HEK293 (cell line): ENCODE measurements at regions not wholly inside any gene's neighbourhood (a gene's known extent, or its start where the extent isn't known, plus 50 kb on each side); places are given as distances from the start of the nearest gene placed in this dataset.

Experiments used
- CTCF ChIA-PET: fragments of 350-600 bp; formaldehyde crosslinking; extraction: SDS; loops from one replicate; lab custom pipeline; 2021; ENCODE audit warnings: antibody characterized with exemption; lab: Yijun Ruan, JAX
- POLR2A ChIA-PET: fragments of 300-600 bp; formaldehyde crosslinking; extraction: SDS; loops from one replicate; lab custom pipeline; 2020; ENCODE audit warnings: antibody characterized with exemption, inconsistent platforms; lab: Yijun Ruan, JAX
- H3K27ac ChIP-seq: fragments of 200-500 bp; sonication (Bioruptor generic); 2 replicates; pipeline ENCODE4 v1.5.1; 2014; ENCODE audit warnings: low read depth, low read length, control low read depth, inconsistent platforms; ENCODE audit errors: extremely low read depth
- H3K36me3 ChIP-seq, 2 experiments: fragments of 200-500 bp in 1 of 2; sonication (Bioruptor generic) in 1 of 2; 1 replicate in 1 of 2; 2 replicates in 1 of 2; pipeline ENCODE4 v1.5.1; 2014 to 2017; ENCODE audit warnings: inconsistent platforms in 2 of 2, low read length in 2 of 2; ENCODE audit not compliant: control insufficient read depth in 2 of 2, insufficient read depth in 1 of 2
- H3K4me1 ChIP-seq: fragments of 200-500 bp; sonication (Bioruptor generic); 2 replicates; pipeline ENCODE4 v1.5.1; 2014; ENCODE audit warnings: mild to moderate bottlenecking, low read length, inconsistent platforms; ENCODE audit not compliant: control insufficient read depth, insufficient read depth
- H3K4me3 ChIP-seq: 2 replicates; pipeline ENCODE4 v1.5.1; 2011; ENCODE audit warnings: low read depth, mild to moderate bottlenecking, control low read depth, low read length, moderate library complexity
- H3K9me3 ChIP-seq: fragments of 200-500 bp; sonication (Bioruptor generic); 2 replicates; pipeline ENCODE4 v1.5.1; 2014; ENCODE audit warnings: low read depth, low read length, inconsistent platforms; ENCODE audit not compliant: control insufficient read depth, insufficient read depth
- SETDB1 ChIP-seq: IDR thresholded peaks from one replicate; pipeline ENCODE4 v1.6.1; 2017; ENCODE audit warnings: mild to moderate bottlenecking, low read length, moderate library complexity, mixed read lengths; ENCODE audit not compliant: insufficient read length
- TRIM28 ChIP-seq: IDR thresholded peaks from 2 replicates; pipeline ENCODE4 v1.6.1; 2011; ENCODE audit warnings: low read length, control low read depth, borderline replicate concordance
- ZBTB17 ChIP-seq: fragments of 450-650 bp; formaldehyde crosslinking; IDR thresholded peaks from 2 replicates; pipeline ENCODE4 v1.5.1; 2016; ENCODE audit warnings: missing biosample characterization, missing genetic modification characterization
- ZNF16 ChIP-seq: fragments of 450-650 bp; formaldehyde crosslinking; IDR thresholded peaks from 2 replicates; pipeline ENCODE4 v1.5.1; 2016; ENCODE audit warnings: low read depth, missing biosample characterization, missing genetic modification characterization
- ZNF223 ChIP-seq: fragments of 450-650 bp; formaldehyde crosslinking; IDR thresholded peaks from 2 replicates; pipeline ENCODE4 v1.5.1; 2016; ENCODE audit warnings: missing biosample characterization, missing genetic modification characterization
- ZNF350 ChIP-seq: fragments of 450-650 bp; formaldehyde crosslinking; IDR thresholded peaks from 2 replicates; pipeline ENCODE4 v1.5.0; 2017; ENCODE audit warnings: missing biosample characterization, mild to moderate bottlenecking, missing genetic modification characterization
- ZNF530 ChIP-seq: fragments of 450-650 bp; formaldehyde crosslinking; IDR thresholded peaks from 2 replicates; pipeline ENCODE4 v1.5.1; 2016; ENCODE audit warnings: low read depth, missing biosample characterization, missing genetic modification characterization
- ZNF777 ChIP-seq: fragments of 450-650 bp; formaldehyde crosslinking; IDR thresholded peaks from 2 replicates; pipeline ENCODE4 v1.5.1; 2017; ENCODE audit warnings: missing biosample characterization, missing genetic modification characterization, borderline replicate concordance
- ZNF843 ChIP-seq: fragments of 450-650 bp; formaldehyde crosslinking; IDR thresholded peaks from 2 replicates; pipeline ENCODE4 v1.5.1; 2016; ENCODE audit warnings: missing biosample characterization, missing genetic modification characterization
- ZSCAN30 ChIP-seq: fragments of 450-650 bp; IDR thresholded peaks from 2 replicates; pipeline ENCODE4 v1.5.1; 2018; ENCODE audit warnings: missing biosample characterization, mild to moderate bottlenecking, missing genetic modification characterization, moderate library complexity
- TF ChIP-seq, protein P1 (sequence below): fragments of 450-650 bp; formaldehyde crosslinking; IDR thresholded peaks from 2 replicates; pipeline ENCODE4 v1.5.1; 2016; ENCODE audit warnings: missing biosample characterization, missing genetic modification characterization
- TF ChIP-seq, protein P2 (sequence below): fragments of 450-650 bp; formaldehyde crosslinking; IDR thresholded peaks from 2 replicates; pipeline ENCODE4 v1.5.1; 2016; ENCODE audit warnings: missing biosample characterization, missing genetic modification characterization

DNA sequence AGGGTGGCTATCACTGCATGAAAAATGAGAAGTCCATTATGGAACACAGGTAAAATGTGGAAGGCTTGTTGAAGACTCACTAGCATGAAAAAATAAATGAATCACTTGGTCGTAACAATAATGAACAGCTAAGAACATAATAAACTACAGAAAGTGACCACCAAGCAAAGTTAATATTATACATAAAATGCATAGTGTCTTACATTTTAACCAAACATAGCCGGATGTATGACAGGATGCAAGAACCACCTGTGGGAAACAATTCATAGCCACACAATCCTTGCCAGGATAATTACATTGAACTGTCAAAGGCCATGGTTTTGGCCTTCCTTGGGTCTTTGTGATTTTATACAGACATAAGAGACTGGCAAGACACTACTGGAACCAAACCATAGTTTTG, 81.9 kb upstream of the ATXN3L start (continued):
- TF ChIP-seq ZNF16 (tag by site-specific recombination) (no peak), ZBTB17 (tag by site-specific recombination) (no peak)
- TF ChIP-seq, all 188 proteins: peak for 0

DNA sequence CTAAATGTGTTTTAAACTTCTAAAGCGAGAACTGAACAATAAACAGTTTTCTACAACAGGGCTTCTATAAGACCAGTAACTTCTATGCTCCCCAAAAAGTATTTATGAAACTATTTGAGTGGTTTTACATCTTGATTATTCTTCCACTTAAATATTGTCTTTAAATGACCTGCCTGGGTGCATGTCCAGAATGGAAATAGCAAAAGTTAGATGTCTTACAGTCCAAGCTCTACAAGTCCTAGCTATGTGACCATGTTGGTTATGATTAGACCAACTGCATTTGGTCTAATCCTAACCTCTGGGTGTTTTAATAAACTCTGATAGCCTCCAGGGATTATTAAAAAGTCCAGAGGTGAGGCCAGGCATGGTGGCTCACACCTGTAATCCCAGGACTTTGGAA, 79.0 kb upstream of the ATXN3L start:
- no peak overlapping the region for H3K4me3 ChIP-seq
- TF ChIP-seq ZNF843 (tag by site-specific recombination) (no peak), ZNF530 (tag by site-specific recombination) (no peak), ZNF777 (tag by site-specific recombination) (no peak), ZNF350 (no peak)
- TF ChIP-seq, protein P1, sequence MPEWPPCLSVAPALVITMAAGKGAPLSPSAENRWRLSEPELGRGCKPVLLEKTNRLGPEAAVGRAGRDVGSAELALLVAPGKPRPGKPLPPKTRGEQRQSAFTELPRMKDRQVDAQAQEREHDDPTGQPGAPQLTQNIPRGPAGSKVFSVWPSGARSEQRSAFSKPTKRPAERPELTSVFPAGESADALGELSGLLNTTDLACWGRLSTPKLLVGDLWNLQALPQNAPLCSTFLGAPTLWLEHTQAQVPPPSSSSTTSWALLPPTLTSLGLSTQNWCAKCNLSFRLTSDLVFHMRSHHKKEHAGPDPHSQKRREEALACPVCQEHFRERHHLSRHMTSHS (tag by site-specific recombination) = no peak
- TF ChIP-seq, protein P2, sequence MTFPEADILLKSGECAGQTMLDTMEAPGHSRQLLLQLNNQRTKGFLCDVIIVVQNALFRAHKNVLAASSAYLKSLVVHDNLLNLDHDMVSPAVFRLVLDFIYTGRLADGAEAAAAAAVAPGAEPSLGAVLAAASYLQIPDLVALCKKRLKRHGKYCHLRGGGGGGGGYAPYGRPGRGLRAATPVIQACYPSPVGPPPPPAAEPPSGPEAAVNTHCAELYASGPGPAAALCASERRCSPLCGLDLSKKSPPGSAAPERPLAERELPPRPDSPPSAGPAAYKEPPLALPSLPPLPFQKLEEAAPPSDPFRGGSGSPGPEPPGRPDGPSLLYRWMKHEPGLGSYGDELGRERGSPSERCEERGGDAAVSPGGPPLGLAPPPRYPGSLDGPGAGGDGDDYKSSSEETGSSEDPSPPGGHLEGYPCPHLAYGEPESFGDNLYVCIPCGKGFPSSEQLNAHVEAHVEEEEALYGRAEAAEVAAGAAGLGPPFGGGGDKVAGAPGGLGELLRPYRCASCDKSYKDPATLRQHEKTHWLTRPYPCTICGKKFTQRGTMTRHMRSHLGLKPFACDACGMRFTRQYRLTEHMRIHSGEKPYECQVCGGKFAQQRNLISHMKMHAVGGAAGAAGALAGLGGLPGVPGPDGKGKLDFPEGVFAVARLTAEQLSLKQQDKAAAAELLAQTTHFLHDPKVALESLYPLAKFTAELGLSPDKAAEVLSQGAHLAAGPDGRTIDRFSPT (tag by site-specific recombination) = no peak
- ChIA-PET POLR2A (interaction anchor here (1.0 to 1.8 kb wide), 2 partner anchors 41 to 55 kb away, joined by 4 to 9 read pairs; no protein-coding TSS in a partner anchor), CTCF (interaction anchor here (0.7 to 2.7 kb wide), 3 partner anchors 37 to 452 kb away, joined by 4 to 8 read pairs (median 5); no protein-coding TSS in a partner anchor)
- no peaks in the 10 kb centered on the region for H3K9me3 ChIP-seq
- no peak overlapping the region for H3K27ac ChIP-seq
- H3K4me1 ChIP-seq = no peaks in the 10 kb centered on the region
- H3K36me3 ChIP-seq = no peaks in the 10 kb centered on the region

DNA sequence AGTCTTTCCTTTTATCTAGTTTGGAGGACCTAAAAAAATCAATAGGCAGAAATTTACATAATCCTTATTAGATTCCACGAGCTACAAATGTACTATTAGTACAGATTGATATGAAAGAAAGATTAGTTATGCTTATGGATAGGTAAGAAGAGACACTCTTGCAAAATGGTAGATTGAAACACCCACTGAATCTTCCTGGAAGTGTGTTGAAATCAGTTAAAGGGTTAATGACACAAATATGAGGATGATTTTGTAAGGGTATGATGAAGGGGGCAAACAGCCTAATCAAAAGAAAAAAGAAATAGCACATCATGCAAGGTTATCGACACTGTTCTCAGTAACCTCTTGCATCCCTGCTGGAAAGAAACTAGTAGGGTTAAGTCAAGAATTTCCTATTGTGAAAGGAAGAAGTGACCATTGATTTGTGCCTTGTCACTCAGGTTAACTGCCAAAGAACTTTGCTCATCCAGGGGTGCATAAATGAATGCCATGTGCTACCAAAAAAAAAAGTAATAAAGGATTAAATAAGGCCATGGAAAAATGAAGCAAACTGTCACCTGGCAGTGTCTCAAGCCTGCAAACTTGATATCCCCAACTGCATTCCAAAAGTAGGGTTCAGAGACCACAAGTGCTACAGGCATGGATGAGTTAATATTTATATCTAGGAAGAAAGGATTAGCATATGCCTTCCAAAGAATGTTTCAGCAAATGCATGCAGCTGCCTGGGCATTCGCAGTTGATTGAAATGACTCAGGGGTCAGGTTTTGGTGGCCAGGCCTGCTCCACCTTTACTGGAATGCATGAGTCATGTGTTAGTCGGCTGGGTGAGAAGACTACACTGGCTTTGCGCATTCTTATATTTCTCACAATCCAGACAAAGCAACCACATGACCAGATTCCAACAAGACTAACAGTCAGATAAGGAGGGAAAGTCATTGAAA, 78.3 kb upstream of the ATXN3L start:
- H3K9me3 ChIP-seq = no peaks in the 10 kb centered on the region
- TF ChIP-seq ZNF223 (tag by site-specific recombination) (0 out of 2 replicates have a peak, but pooled peaks have one; percentile 39), TRIM28 (peak; percentile 22; the same call in 1 of the 2 replicates), SETDB1 (peak; percentile 41), ZSCAN30 (tag by site-specific recombination) (no peak)
- TF ChIP-seq, protein P2 (tag by site-specific recombination) = 0 out of 2 replicates have a peak, but pooled peaks have one; percentile 31
- no peaks in the 10 kb centered on the region for H3K36me3 ChIP-seq
- no peak overlapping the region for H3K27ac ChIP-seq
- ChIA-PET POLR2A (interaction anchor here (1.0 to 1.8 kb wide), 2 partner anchors 40 to 55 kb away, joined by 4 to 9 read pairs; no protein-coding TSS in a partner anchor), CTCF (interaction anchor here (1.1 to 2.7 kb wide), 3 partner anchors 36 to 451 kb away, joined by 5 to 8 read pairs (median 8); no protein-coding TSS in a partner anchor)
- H3K4me1 ChIP-seq = no peaks in the 10 kb centered on the region
- no peak overlapping the region for H3K4me3 ChIP-seq
